HCT116 (cell line): ENCODE measurements at regions not wholly inside any gene's neighbourhood (a gene's known extent, or its start where the extent isn't known, plus 50 kb on each side); places are given as distances from the start of the nearest gene placed in this dataset.

Source experiments
- ATAC-seq: fragments of 200-7000 bp; cut with Tn5 transposase; 2 replicates; pipeline ENCODE4 v1.9.1; 2020; ENCODE audit warnings: mild to moderate bottlenecking, moderate library complexity
- BruUV-seq: library from RNA; stranded (reverse); fragments of 400-500 nt; replicated peaks from 2 replicates; lab custom pipeline; 2021; lab: Mats Ljungman, UMichigan
- CTCF ChIA-PET: fragments of 300-600 bp; sonication (Branson Sonifier 250); formaldehyde crosslinking; loops from one replicate; lab custom pipeline; 2021; ENCODE audit warnings: antibody characterized with exemption; lab: Charles Lee
- POLR2A ChIA-PET: fragments of 300-600, 350-600 bp; sonication (Branson Sonifier 250); formaldehyde crosslinking; loops from one replicate; lab custom pipeline; 2021; ENCODE audit warnings: antibody characterized with exemption; lab: Charles Lee
- RAD21 ChIA-PET, 2 experiments: fragments of 300-600 bp; sonication (Branson Sonifier 250); formaldehyde crosslinking; loops; one replicate each; lab custom pipeline; 2023; ENCODE audit warnings: low total read pairs in 2 of 2; ENCODE audit not compliant: uncharacterized antibody in 2 of 2, unreplicated experiment in 2 of 2, low non-redundant PET in 1 of 2; lab: Charles Lee
- DNase-seq: peaks from one replicate; pipeline ENCODE4 v3.0.0-alpha.2; 2010; ENCODE audit warnings: low read depth, low spot score
- H2AFZ ChIP-seq: fragments of 200-600 bp; shearing (Covaris generic), sonication (generic); 2 replicates; pipeline ENCODE4 v1.6.1; 2017; ENCODE audit warnings: low read depth, mixed run types, mixed read lengths, antibody characterized with exemption, low read length; ENCODE audit not compliant: poor library complexity, severe bottlenecking
- H3K27ac ChIP-seq: 2 replicates; pipeline ENCODE4 v1.5.1; 2012; ENCODE audit warnings: low read depth, low read length
- H3K27me3 ChIP-seq: fragments of 200-600 bp; sonication (generic); 2 replicates; pipeline ENCODE4 v1.6.1; 2016; ENCODE audit warnings: mixed run types, low read length, mixed read lengths; ENCODE audit not compliant: insufficient read depth
- H3K36me3 ChIP-seq, 2 experiments: fragments of 200-500 bp in 1 of 2; fragments of 200-600 bp in 1 of 2; sonication (Bioruptor generic) in 1 of 2; sonication (generic) in 1 of 2; 2 replicates each; pipeline versions ENCODE4 v1.5.1 to v1.6.1; 2014 to 2016; ENCODE audit warnings: low read length in 2 of 2, inconsistent platforms in 1 of 2, mixed read lengths in 1 of 2, mixed run types in 1 of 2; ENCODE audit not compliant: insufficient read depth in 2 of 2, control insufficient read depth in 1 of 2
- H3K4me1 ChIP-seq, 2 experiments: fragments of 200-600 bp in 1 of 2; sonication (generic) in 1 of 2; 2 replicates each; pipeline versions ENCODE4 v1.5.1 to v1.6.1; 2012 to 2017; ENCODE audit warnings: low read length in 2 of 2, inconsistent platforms in 1 of 2, mild to moderate bottlenecking in 1 of 2, mixed read lengths in 1 of 2, mixed run types in 1 of 2, moderate library complexity in 1 of 2; ENCODE audit not compliant: insufficient read depth in 2 of 2, control insufficient read depth in 1 of 2
- H3K4me2 ChIP-seq: fragments of 200-600 bp; sonication (generic); 2 replicates; pipeline ENCODE4 v1.6.1; 2017; ENCODE audit warnings: mixed run types, low read length, mixed read lengths
- H3K4me3 ChIP-seq, 2 experiments: fragments of 200-600 bp in 1 of 2; sonication (generic) in 1 of 2; replicated peaks in 1 of 2; 2 replicates each; pipeline ENCODE4 v1.5.1; 2011 to 2016; ENCODE audit warnings: low read length in 2 of 2, control low read depth in 1 of 2, low read depth in 1 of 2, mild to moderate bottlenecking in 1 of 2, mixed read lengths in 1 of 2, mixed run types in 1 of 2
- H3K79me2 ChIP-seq: fragments of 200-600 bp; sonication (generic); 2 replicates; pipeline ENCODE4 v1.6.1; 2017; ENCODE audit warnings: mild to moderate bottlenecking, mixed run types, low read length, moderate library complexity, mixed read lengths; ENCODE audit not compliant: insufficient read depth
- H3K9ac ChIP-seq: fragments of 200-600 bp; sonication (generic); 2 replicates; pipeline ENCODE4 v1.6.1; 2016; ENCODE audit warnings: low read length, mixed read lengths
- H3K9me2 ChIP-seq: fragments of 200-600 bp; sonication (generic), shearing (Covaris generic); 2 replicates; pipeline ENCODE4 v1.6.1; 2017; ENCODE audit warnings: mixed run types, mild to moderate bottlenecking, moderate library complexity; ENCODE audit not compliant: insufficient read depth
- H3K9me3 ChIP-seq, 2 experiments: fragments of 200-500 bp in 1 of 2; fragments of 200-600 bp in 1 of 2; sonication (Bioruptor generic) in 1 of 2; sonication (generic) in 1 of 2; 2 replicates each; pipeline ENCODE4 v1.6.1; 2014 to 2017; ENCODE audit warnings: low read length in 2 of 2, mixed read lengths in 2 of 2, inconsistent platforms in 1 of 2, low read depth in 1 of 2, mild to moderate bottlenecking in 1 of 2, mixed run types in 1 of 2, moderate library complexity in 1 of 2; ENCODE audit not compliant: control insufficient read depth in 1 of 2, insufficient read depth in 1 of 2
- H4K20me1 ChIP-seq: fragments of 200-600 bp; sonication (generic), shearing (Covaris generic); 2 replicates; pipeline ENCODE4 v1.6.1; 2017; ENCODE audit warnings: mixed run types, mild to moderate bottlenecking, moderate library complexity; ENCODE audit not compliant: insufficient read depth
- CBX3 ChIP-seq: IDR thresholded peaks from 2 replicates; pipeline ENCODE4 v1.6.1; 2012; ENCODE audit warnings: low read depth
- CEBPB ChIP-seq: IDR thresholded peaks from 2 replicates; pipeline ENCODE4 v1.6.1; 2012; ENCODE audit warnings: low read depth
- EGR1 ChIP-seq: IDR thresholded peaks from 2 replicates; pipeline ENCODE4 v1.6.1; 2012; ENCODE audit warnings: low read depth
- ELF1 ChIP-seq: IDR thresholded peaks from 2 replicates; pipeline ENCODE4 v1.6.1; 2012; ENCODE audit warnings: low read depth, borderline replicate concordance
- EZH2phosphoT487 ChIP-seq: fragments of 200-600 bp; IDR thresholded peaks from 2 replicates; pipeline ENCODE4 v1.6.1; 2018; ENCODE audit warnings: antibody characterized with exemption, borderline replicate concordance
- JUND ChIP-seq: IDR thresholded peaks from 2 replicates; pipeline ENCODE4 v1.6.1; 2012
- POLR2A ChIP-seq: IDR thresholded peaks from 2 replicates; pipeline ENCODE4 v1.7.0; 2011; ENCODE audit warnings: borderline replicate concordance; ENCODE audit not compliant: insufficient read depth, insufficient read length; ENCODE audit errors: extremely low read depth
- POLR2AphosphoS5 ChIP-seq: IDR thresholded peaks from 2 replicates; pipeline ENCODE4 v1.6.1; 2011; ENCODE audit warnings: mild to moderate bottlenecking, low read depth, low read length, moderate library complexity
- SIN3A ChIP-seq: IDR thresholded peaks from 2 replicates; pipeline ENCODE4 v1.6.1; 2012; ENCODE audit warnings: low read depth
- SP1 ChIP-seq: IDR thresholded peaks from 2 replicates; pipeline ENCODE4 v1.6.1; 2012; ENCODE audit warnings: low read depth
- TCF7L2 ChIP-seq: IDR thresholded peaks from 2 replicates; pipeline ENCODE4 v1.7.0; 2011; ENCODE audit warnings: borderline replicate concordance, inconsistent platforms; ENCODE audit not compliant: insufficient read depth, insufficient read length; ENCODE audit errors: extremely low read depth
- YY1 ChIP-seq: IDR thresholded peaks from 2 replicates; pipeline ENCODE4 v1.6.1; 2011; ENCODE audit warnings: low read length, low read depth, moderate library complexity, mild to moderate bottlenecking; ENCODE audit not compliant: insufficient replicate concordance; ENCODE audit errors: extremely low read depth
- ZFX ChIP-seq: fragments of 450-650 bp; IDR thresholded peaks from 2 replicates; pipeline ENCODE4 v1.6.1; 2017
- ZNF274 ChIP-seq: fragments of 200-500 bp; sonication (Bioruptor generic); IDR thresholded peaks from 2 replicates; pipeline ENCODE4 v1.6.1; 2014; ENCODE audit warnings: mild to moderate bottlenecking, low read depth, low read length, inconsistent platforms
- intact Hi-C: fragments of 100-400 bp; cut with micrococcal nuclease; formaldehyde crosslinking; loops from 2 replicates; pipeline ENCODE4 v1.10.0; 2022
- TF ChIP-seq, protein P1 (sequence below): IDR thresholded peaks from 2 replicates; pipeline ENCODE4 v1.6.1; 2011; ENCODE audit warnings: mild to moderate bottlenecking, low read length, moderate library complexity; ENCODE audit not compliant: insufficient replicate concordance; ENCODE audit errors: extremely low read depth
- TF ChIP-seq, protein P2 (sequence below): IDR thresholded peaks from 2 replicates; pipeline ENCODE4 v1.6.1; 2012
- TF ChIP-seq, protein P3 (sequence below), 3 experiments: fragments of 200-600 bp in 1 of 3; sonication (generic) in 1 of 3; IDR thresholded peaks in 2 of 3; conservative IDR thresholded peaks in 1 of 3; 2 replicates each; pipeline ENCODE4 v1.5.1; 2012 to 2017; ENCODE audit warnings: low read depth in 2 of 3, low read length in 2 of 3, antibody characterized with exemption in 1 of 3, borderline replicate concordance in 1 of 3, control low read depth in 1 of 3, mild to moderate bottlenecking in 1 of 3, mixed read lengths in 1 of 3, mixed run types in 1 of 3, moderate library complexity in 1 of 3; ENCODE audit not compliant: insufficient read depth in 1 of 3
- TF ChIP-seq, protein P4 (sequence below): IDR thresholded peaks from 2 replicates; pipeline ENCODE4 v1.6.1; 2012
- TF ChIP-seq, protein P5 (sequence below): IDR thresholded peaks from 2 replicates; pipeline ENCODE4 v1.6.1; 2012; ENCODE audit warnings: low read depth

DNA sequence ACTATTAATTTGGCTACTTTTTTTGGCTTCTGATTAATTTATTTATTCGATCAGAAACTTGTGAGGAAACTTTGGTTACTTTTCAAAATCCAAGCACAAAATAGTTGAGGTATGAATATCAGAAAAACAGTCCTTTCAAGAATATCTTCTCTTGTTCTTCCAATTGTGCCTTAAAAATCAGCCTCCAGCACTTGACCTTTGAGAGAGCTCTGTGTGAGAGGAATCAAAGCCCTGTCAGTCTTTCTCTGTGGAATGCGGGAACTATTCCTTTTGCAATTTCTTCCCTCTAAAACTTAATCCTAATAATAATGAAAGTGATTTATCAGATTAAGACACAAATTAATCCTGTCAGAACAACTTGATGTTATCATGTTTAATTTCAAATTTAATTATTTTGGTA is 185.9 kb downstream of the ABHD5 start:
- intact Hi-C loops, result loop anchor here (10.0 kb wide), 1 partner anchor 332 kb away; no protein-coding TSS in a partner anchor

More for the DNA sequence above, 185.9 kb downstream of the ABHD5 start:
- RAD21 ChIA-PET, result no interaction called here
- Histone ChIP-seq H2AFZ (no peak overlapping the region), H3K4me2 (no peak overlapping the region), H4K20me1 (no peaks in the 10 kb centered on the region), H3K4me1 (peaks cover 5 to 40% of the 10 kb centered on the region in 2 experiments; a peak in 3 of 4 replicates)
- ATAC-seq, result no peak
- TF ChIP-seq POLR2AphosphoS5, result no peak
- TF ChIP-seq CBX3, result no peak
- no peak for TF ChIP-seq CEBPB
- no peak for TF ChIP-seq POLR2A
- no peak for TF ChIP-seq YY1
- no peak for TF ChIP-seq JUND
- TF ChIP-seq EZH2phosphoT487, result no peak
- no peak for TF ChIP-seq EGR1
- TF ChIP-seq, protein P1, sequence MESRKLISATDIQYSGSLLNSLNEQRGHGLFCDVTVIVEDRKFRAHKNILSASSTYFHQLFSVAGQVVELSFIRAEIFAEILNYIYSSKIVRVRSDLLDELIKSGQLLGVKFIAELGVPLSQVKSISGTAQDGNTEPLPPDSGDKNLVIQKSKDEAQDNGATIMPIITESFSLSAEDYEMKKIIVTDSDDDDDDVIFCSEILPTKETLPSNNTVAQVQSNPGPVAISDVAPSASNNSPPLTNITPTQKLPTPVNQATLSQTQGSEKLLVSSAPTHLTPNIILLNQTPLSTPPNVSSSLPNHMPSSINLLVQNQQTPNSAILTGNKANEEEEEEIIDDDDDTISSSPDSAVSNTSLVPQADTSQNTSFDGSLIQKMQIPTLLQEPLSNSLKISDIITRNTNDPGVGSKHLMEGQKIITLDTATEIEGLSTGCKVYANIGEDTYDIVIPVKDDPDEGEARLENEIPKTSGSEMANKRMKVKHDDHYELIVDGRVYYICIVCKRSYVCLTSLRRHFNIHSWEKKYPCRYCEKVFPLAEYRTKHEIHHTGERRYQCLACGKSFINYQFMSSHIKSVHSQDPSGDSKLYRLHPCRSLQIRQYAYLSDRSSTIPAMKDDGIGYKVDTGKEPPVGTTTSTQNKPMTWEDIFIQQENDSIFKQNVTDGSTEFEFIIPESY, result no peak
- TF ChIP-seq ZFX, result no peak
- TF ChIP-seq, protein P2, sequence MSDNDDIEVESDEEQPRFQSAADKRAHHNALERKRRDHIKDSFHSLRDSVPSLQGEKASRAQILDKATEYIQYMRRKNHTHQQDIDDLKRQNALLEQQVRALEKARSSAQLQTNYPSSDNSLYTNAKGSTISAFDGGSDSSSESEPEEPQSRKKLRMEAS, result no peak
- TF ChIP-seq ZNF274, result no peak
- TF ChIP-seq, protein P3, sequence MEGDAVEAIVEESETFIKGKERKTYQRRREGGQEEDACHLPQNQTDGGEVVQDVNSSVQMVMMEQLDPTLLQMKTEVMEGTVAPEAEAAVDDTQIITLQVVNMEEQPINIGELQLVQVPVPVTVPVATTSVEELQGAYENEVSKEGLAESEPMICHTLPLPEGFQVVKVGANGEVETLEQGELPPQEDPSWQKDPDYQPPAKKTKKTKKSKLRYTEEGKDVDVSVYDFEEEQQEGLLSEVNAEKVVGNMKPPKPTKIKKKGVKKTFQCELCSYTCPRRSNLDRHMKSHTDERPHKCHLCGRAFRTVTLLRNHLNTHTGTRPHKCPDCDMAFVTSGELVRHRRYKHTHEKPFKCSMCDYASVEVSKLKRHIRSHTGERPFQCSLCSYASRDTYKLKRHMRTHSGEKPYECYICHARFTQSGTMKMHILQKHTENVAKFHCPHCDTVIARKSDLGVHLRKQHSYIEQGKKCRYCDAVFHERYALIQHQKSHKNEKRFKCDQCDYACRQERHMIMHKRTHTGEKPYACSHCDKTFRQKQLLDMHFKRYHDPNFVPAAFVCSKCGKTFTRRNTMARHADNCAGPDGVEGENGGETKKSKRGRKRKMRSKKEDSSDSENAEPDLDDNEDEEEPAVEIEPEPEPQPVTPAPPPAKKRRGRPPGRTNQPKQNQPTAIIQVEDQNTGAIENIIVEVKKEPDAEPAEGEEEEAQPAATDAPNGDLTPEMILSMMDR (IDR thresholded peaks at IDR 0.05 in 2 of 3, conservative IDR thresholded peaks at IDR 0.05 in 1 of 3; ENCODE audit: borderline replicate concordance in 1 of 3, insufficient read depth in 1 of 3, low read depth in 2 of 3, low read length in 2 of 3), result no peak
- no peak for TF ChIP-seq SP1
- TF ChIP-seq ELF1, result no peak
- no peak for TF ChIP-seq TCF7L2
- no peak for TF ChIP-seq SIN3A
- TF ChIP-seq, protein P4, sequence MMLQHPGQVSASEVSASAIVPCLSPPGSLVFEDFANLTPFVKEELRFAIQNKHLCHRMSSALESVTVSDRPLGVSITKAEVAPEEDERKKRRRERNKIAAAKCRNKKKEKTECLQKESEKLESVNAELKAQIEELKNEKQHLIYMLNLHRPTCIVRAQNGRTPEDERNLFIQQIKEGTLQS, result no peak
- TF ChIP-seq, protein P5, sequence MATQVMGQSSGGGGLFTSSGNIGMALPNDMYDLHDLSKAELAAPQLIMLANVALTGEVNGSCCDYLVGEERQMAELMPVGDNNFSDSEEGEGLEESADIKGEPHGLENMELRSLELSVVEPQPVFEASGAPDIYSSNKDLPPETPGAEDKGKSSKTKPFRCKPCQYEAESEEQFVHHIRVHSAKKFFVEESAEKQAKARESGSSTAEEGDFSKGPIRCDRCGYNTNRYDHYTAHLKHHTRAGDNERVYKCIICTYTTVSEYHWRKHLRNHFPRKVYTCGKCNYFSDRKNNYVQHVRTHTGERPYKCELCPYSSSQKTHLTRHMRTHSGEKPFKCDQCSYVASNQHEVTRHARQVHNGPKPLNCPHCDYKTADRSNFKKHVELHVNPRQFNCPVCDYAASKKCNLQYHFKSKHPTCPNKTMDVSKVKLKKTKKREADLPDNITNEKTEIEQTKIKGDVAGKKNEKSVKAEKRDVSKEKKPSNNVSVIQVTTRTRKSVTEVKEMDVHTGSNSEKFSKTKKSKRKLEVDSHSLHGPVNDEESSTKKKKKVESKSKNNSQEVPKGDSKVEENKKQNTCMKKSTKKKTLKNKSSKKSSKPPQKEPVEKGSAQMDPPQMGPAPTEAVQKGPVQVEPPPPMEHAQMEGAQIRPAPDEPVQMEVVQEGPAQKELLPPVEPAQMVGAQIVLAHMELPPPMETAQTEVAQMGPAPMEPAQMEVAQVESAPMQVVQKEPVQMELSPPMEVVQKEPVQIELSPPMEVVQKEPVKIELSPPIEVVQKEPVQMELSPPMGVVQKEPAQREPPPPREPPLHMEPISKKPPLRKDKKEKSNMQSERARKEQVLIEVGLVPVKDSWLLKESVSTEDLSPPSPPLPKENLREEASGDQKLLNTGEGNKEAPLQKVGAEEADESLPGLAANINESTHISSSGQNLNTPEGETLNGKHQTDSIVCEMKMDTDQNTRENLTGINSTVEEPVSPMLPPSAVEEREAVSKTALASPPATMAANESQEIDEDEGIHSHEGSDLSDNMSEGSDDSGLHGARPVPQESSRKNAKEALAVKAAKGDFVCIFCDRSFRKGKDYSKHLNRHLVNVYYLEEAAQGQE, result no peak
- TF ChIP-seq, all 23 proteins: peak for 0
- Histone ChIP-seq H3K27me3 (no peaks in the 10 kb centered on the region), H3K36me3 (no peaks in the 10 kb centered on the region), H3K27ac (no peak overlapping the region), H3K9ac (no peak overlapping the region), H3K79me2 (no peaks in the 10 kb centered on the region), H3K9me2 (no peaks in the 10 kb centered on the region), H3K9me3 (no peaks in the 10 kb centered on the region), H3K4me3 (no peak overlapping the region)
- ChIA-PET CTCF (interaction anchor here (0.8 to 1.3 kb wide), 3 partner anchors 21 to 322 kb away, joined by 3 to 4 read pairs (median 3); no protein-coding TSS in a partner anchor), POLR2A (no interaction called here)
- DNase-seq, result no peak
- no TSS peak for BruUV-seq
